Parathyroid adenoma (tissue), 2 donors: ENCODE measurements at regions not wholly inside any gene's neighbourhood (a gene's known extent, or its start where the extent isn't known, plus 50 kb on each side); places are given as distances from the start of the nearest gene placed in this dataset.

Source experiments
- H2AFZ ChIP-seq: fragments of 300-600 bp; sonication (generic); one replicate; pipeline ENCODE4 v1.7.0; 2017; ENCODE audit warnings: antibody characterized with exemption, mild to moderate bottlenecking
- H3K27ac ChIP-seq: fragments of 300-600 bp; sonication (generic); one replicate; pipeline ENCODE4 v1.7.0; 2017
- H3K27me3 ChIP-seq: fragments of 300-600 bp; sonication (generic); one replicate; pipeline ENCODE4 v1.7.0; 2017; ENCODE audit warnings: low read length; ENCODE audit not compliant: control insufficient read depth, insufficient read depth
- H3K36me3 ChIP-seq: fragments of 300-600 bp; sonication (generic); one replicate; pipeline ENCODE4 v1.7.0; 2017; ENCODE audit warnings: low read length; ENCODE audit not compliant: control insufficient read depth, insufficient read depth
- H3K4me1 ChIP-seq: fragments of 300-600 bp; sonication (generic); one replicate; pipeline ENCODE4 v1.7.0; 2017; ENCODE audit warnings: control low read depth
- H3K4me2 ChIP-seq: fragments of 300-600 bp; sonication (generic); one replicate; pipeline ENCODE4 v1.7.0; 2017; ENCODE audit warnings: low read length
- H3K4me3 ChIP-seq: fragments of 300-600 bp; sonication (generic); one replicate; pipeline ENCODE4 v1.7.0; 2017; ENCODE audit warnings: low read depth, low read length
- H3K79me2 ChIP-seq: fragments of 300-600 bp; sonication (generic); one replicate; pipeline ENCODE4 v1.7.0; 2017; ENCODE audit warnings: control low read depth
- H3K9ac ChIP-seq: fragments of 300-600 bp; sonication (generic); one replicate; pipeline ENCODE4 v1.7.0; 2017; ENCODE audit warnings: mild to moderate bottlenecking
- H3K9me3 ChIP-seq: fragments of 300-600 bp; sonication (generic); one replicate; pipeline ENCODE4 v1.7.0; 2017; ENCODE audit warnings: low read length; ENCODE audit not compliant: control insufficient read depth
- TF ChIP-seq, protein P1 (sequence below): fragments of 300-600 bp; sonication (generic); IDR thresholded peaks from one replicate; pipeline ENCODE4 v1.7.0; 2017; ENCODE audit warnings: antibody characterized with exemption, mild to moderate bottlenecking
- donor health status: primary hyperparathyroidism.

DNA sequence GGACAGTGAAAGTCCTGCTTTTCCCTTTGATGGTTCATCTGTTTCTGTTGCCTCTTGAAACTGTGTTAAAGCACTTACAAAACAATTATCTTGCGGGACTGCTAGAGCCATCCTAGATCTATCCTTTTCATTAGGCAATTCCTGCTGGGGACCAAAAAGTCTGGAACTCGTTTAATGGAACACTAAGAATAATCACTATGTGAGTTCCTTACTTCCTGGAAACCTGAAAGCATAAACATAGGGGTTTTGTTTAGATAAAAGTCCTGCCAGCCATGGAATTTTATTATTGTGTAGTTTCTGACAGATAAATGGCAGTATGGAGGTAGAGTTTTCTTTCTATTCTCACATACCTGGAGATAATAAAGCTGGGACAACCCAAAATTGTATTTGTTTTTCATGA is 1133.3 kb downstream of the SORCS3 start:
- no peak overlapping the region for H3K9ac ChIP-seq
- TF ChIP-seq, protein P1, sequence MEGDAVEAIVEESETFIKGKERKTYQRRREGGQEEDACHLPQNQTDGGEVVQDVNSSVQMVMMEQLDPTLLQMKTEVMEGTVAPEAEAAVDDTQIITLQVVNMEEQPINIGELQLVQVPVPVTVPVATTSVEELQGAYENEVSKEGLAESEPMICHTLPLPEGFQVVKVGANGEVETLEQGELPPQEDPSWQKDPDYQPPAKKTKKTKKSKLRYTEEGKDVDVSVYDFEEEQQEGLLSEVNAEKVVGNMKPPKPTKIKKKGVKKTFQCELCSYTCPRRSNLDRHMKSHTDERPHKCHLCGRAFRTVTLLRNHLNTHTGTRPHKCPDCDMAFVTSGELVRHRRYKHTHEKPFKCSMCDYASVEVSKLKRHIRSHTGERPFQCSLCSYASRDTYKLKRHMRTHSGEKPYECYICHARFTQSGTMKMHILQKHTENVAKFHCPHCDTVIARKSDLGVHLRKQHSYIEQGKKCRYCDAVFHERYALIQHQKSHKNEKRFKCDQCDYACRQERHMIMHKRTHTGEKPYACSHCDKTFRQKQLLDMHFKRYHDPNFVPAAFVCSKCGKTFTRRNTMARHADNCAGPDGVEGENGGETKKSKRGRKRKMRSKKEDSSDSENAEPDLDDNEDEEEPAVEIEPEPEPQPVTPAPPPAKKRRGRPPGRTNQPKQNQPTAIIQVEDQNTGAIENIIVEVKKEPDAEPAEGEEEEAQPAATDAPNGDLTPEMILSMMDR, result no peak

GRCh38 chr10:105770524-105771212 is 1129.6 kb downstream of the SORCS3 start:
- Histone ChIP-seq H3K36me3 (no peaks in the 10 kb centered on the region), H3K79me2 (no peaks in the 10 kb centered on the region), H3K27me3 (no peaks in the 10 kb centered on the region), H2AFZ (no peak overlapping the region), H3K4me3 (no peak overlapping the region), H3K4me2 (no peak overlapping the region), H3K4me1 (no peaks in the 10 kb centered on the region), H3K9me3 (no peaks in the 10 kb centered on the region), H3K9ac (no peak overlapping the region), H3K27ac (no peak overlapping the region)
- TF ChIP-seq, protein P1, result no peak

More for the DNA sequence above, 1133.3 kb downstream of the SORCS3 start:
- Histone ChIP-seq H3K27me3 (no peaks in the 10 kb centered on the region), H3K36me3 (no peaks in the 10 kb centered on the region), H3K4me1 (no peaks in the 10 kb centered on the region), H3K4me3 (no peak overlapping the region), H3K4me2 (no peak overlapping the region), H2AFZ (no peak overlapping the region), H3K79me2 (no peaks in the 10 kb centered on the region), H3K27ac (no peak overlapping the region), H3K9me3 (no peaks in the 10 kb centered on the region)

DNA sequence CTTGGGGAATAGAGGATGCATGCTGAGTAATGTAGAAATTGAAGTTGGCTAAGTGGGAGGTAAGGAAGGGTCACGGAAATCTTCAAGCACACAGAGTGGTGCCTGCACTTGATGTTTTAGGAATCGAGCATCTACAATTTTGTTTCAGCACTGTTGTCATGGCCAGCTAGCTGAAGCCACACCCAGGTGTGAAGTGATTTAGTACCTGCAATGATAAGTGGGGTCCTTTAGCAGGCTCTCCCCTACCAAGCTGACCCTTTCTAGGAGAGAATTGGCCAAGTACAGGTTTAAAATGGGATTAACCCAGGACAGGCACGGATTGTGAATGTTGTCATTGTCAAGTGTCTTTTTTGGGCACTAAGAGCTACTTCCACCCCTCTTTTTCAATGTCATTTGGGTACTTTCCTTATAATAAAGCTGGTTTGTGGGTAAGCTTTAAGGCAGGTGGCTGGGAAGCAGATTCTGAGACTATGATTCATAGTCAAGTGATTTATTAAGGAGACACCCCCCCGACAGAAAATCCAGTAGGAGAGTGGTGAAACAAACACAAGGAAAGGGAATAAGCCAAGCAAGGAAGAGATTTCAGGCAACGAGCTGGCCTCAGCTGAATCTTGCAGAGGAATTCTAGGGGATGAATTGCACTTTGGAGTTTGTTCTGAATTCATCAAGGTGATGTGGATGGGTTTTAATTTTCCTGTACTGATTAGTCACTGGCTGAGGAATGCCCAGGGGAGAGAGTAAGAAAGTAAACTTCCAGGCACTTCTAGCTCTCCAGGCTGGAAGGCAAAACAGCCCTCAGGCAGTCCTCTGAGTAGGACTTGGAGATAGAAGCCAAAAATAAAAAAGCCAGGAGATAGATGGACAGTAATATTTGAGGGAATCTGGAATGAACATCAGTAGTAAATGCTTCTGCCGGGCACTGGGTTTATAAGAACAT is 1128.4 kb downstream of the SORCS3 start:
- TF ChIP-seq, protein P1, result no peak
- H3K79me2 ChIP-seq, result no peaks in the 10 kb centered on the region
- H3K4me2 ChIP-seq, result no peak overlapping the region
- no peak overlapping the region for H3K4me3 ChIP-seq
- H3K27ac ChIP-seq, result no peak overlapping the region
- H3K4me1 ChIP-seq, result no peaks in the 10 kb centered on the region
- H2AFZ ChIP-seq, result no peak overlapping the region
- H3K27me3 ChIP-seq, result no peaks in the 10 kb centered on the region
- no peak overlapping the region for H3K9ac ChIP-seq
- H3K9me3 ChIP-seq, result no peaks in the 10 kb centered on the region
- no peaks in the 10 kb centered on the region for H3K36me3 ChIP-seq

DNA sequence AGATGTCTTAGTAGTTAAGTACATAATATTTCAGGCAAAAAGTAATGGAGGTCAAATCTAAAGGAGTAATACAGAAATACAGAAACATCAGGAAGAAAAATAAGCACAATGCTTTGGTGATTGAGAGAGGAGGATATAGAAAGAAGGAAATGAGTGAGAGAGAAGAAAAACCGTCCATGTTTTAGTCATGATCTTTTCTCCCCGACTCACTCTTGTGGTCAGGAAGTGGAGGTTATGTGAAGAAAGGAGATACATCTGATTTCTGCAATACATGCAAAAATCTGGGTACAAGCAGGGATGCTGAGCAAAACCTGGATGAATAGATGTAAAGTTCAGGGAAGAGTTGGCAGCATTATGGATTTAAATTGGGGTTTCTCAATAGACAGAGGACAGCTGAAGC is 1122.5 kb downstream of the SORCS3 start:
- TF ChIP-seq, protein P1, result no peak
- Histone ChIP-seq H3K9me3 (no peaks in the 10 kb centered on the region), H3K4me2 (no peak overlapping the region)

More for the DNA sequence above, 1122.5 kb downstream of the SORCS3 start:
- Histone ChIP-seq H3K4me1 (no peaks in the 10 kb centered on the region), H3K4me3 (no peak overlapping the region), H3K27ac (no peak overlapping the region), H3K79me2 (no peaks in the 10 kb centered on the region), H2AFZ (no peak overlapping the region), H3K9ac (no peak overlapping the region), H3K36me3 (no peaks in the 10 kb centered on the region), H3K27me3 (no peaks in the 10 kb centered on the region)
